HG03196 (cell line): ENCODE measurements at regions not wholly inside any gene's neighbourhood (a gene's known extent, or its start where the extent isn't known, plus 50 kb on each side); places are given as distances from the start of the nearest gene placed in this dataset.
A peak's percentile ranks its signal among the peaks of the same experiment; 100 is the strongest.

Experiments
- ATAC-seq: cut with Tn5 transposase; IDR thresholded peaks from one replicate; pipeline ENCODE4 v1.9.1; 2021; ENCODE audit not compliant: unreplicated experiment

DNA sequence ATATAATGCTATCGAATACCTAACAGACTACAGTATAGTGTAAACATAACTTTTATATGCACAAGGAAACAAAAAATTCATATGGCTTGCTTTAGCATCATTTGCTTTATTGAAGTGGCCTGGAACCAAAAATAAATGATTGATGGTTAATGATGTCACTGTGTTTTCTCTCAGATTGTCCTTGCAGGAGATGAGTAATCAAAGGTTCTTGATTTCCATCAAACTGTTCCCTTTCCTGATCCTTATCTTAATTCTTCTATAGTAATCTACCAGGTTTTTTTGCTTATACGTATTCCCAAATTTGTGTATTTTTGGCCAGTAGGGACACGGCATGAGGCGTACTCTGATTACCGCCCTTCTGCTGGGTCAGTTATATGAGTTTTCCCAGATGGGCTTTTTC is 104.9 kb upstream of the CXCR4 start:
- no peak for ATAC-seq

DNA sequence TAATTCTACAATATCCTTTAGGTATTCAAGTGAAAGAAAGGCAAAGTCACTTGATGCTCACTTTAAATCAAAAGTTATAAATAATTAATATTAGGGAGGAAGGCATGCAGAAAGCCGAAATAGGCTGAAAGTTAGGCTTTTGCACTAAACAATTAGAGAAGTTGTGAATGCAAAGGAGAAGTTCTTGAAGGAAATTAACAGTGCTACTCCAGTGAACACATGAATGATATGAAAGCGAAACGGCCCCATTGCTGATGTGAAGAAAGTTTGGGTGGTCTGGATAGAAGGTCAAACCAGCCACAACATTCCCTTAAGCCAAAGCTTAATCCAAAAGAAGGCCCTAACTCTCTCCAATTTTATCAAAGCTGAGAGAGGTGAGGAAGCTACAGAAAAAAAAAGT is 103.1 kb upstream of the CXCR4 start:
- no peak for ATAC-seq

DNA sequence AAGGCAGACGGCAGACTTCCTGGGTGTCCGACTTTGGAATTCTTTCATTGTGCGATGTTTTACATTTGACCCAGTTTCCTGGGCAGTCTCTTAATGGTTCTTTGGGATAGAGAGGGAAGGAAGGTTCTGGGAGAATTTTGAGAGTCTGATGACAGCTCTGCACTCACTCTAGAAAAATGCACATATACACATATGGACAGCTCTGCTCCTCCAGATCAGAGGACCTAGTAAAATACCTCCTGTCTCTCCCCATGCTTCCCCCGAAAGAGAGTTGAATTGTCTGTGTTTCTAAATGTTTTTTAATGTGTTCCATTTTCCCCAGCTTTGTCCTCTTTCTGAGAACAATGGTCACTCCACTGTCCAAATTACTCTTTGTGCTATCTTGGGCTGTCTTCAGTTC is 102.0 kb upstream of the CXCR4 start:
- no peak for ATAC-seq

DNA sequence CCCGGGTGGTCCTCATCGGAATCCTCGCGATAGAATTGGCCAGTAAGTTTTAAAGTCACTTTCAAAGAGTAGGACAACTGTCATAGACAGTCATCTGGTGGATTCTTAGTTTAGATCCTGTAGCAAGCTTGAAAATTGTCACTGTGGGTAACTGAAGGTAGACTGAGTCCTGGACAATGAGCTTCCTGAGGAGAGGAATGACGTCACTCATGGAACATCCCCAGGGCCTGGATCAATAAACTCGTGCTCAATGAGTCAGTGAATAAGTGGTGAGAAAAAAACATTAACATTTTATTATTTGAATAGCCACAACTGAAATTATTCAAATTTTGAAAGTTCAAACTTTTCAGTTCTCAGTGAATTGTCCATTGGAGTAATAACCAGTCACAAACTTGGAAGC is 101.4 kb upstream of the CXCR4 start:
- no peak for ATAC-seq

DNA sequence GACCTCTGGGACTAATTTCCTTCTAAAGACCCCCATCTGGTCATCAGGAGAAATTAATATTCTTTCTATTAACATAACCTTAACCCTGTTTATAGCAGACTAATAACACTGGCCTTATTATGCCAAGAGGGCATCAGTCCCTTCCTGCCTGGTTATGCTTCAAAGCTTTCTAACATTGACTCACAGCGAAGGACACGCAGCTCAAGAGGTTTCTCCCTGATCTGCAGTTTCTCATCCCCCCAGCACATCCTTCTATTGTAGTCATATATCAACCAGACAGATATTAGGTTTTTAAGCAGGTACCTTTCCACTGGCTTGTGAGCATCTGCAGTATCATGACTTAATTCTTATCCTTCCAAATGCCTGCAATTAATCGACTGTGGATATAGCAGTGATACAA is 100.0 kb upstream of the CXCR4 start:
- ATAC-seq = peak; percentile 55

DNA sequence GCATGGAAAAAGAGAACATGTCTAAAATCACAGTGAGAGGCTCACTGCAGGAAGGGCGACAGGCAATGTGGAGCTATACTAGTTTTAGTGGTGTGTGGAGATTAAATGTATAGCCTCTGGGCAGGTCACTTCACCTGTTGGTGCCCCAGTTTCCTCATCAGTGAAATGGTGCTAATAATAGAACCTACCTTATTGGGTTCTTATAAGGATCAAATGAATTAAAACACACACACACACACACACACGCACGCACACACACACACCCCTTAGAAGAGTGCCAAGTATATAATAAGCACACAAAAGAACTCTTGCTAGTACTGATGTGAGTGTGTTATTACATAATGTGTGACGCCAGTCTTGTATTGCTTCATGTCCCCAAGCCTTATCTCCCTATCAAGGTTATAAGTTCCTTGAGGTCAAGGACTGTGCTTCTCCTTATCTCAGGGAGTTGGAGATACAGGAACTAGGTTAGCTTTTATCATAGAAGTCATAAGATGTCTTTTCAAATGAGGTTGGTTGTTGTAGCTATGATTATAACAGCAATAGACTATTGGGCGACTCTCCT is 98.0 kb upstream of the CXCR4 start:
- ATAC-seq = no peak

DNA sequence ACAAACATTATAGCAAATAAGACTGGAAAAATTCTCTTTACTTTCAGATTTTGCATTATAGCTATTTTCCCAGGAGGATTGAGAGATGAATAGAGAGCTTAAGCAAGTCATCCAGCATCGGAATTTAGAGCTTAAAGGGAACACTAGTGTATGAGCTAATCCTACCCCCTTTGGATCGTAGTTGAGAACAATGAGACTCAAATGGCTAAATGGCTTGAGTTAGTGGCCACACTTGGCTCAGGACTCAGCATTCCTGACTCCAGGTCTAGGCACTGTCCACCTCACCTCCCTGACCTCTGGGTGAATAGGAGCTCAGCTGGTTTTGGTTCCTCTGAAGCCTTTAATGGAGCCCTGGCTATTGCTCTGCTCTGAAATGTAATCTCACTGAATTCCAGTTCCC is 97.5 kb upstream of the CXCR4 start:
- ATAC-seq = no peak

DNA sequence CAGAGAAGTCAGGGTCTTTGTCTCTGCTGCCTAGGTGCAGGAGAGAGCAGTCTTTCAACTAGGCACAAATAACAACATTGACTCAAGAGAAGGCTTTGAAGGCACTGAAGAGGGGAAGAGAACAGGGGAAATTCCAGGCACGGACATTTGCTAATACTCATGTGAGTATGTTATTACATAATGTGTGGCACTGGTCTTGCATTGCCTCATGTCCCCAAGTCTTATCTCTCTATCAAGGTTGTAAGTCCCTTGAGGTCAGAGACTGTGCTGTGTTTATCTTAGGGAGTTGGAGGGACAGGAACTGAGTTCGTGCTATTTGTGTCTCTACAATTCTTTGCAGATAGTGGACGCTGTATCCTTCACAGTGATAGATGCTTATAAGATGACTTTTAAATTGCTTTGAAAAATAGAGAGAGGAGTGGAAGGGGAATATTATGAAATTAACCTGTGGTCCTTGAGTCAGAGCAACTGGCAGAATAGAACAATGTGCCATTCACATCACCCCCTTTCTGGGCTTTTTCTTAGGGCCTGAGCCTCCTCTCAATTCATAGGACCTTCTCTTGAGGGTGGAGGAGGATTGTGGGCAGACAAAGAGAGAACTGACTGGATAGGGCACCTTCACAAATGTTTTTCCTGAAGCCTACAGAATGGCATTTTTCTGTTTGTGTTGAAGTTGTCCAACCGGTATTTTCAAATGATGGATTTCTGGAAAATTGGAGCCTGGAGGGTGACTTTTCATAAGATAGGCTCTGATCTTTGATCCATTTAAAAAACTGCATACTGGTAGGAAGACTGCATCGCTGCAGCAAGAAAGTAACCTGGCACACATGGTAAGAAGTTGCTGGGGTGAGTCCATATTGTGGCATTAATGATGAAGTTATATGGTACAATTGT is 96.6 kb upstream of the CXCR4 start:
- ATAC-seq = no peak

DNA sequence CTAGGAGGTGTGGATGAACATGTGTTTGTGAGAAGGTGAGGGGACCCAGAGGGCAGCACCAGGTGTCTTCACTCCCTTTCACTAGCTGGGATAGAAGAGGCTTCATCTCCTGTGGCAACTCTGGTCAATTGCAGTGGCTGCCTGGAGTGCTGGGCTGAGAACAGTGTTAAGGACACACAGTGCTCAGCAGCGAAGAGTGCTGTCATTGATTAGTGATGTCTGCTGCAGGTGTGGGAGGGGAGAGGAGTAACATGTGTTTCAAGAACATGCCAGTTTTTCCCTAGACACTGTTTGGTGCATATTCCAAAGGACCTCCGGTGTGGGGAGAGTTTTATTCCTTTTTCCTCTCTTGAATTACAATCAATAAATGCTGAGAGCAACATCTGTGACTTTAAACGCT is 95.9 kb upstream of the CXCR4 start:
- ATAC-seq = no peak

DNA sequence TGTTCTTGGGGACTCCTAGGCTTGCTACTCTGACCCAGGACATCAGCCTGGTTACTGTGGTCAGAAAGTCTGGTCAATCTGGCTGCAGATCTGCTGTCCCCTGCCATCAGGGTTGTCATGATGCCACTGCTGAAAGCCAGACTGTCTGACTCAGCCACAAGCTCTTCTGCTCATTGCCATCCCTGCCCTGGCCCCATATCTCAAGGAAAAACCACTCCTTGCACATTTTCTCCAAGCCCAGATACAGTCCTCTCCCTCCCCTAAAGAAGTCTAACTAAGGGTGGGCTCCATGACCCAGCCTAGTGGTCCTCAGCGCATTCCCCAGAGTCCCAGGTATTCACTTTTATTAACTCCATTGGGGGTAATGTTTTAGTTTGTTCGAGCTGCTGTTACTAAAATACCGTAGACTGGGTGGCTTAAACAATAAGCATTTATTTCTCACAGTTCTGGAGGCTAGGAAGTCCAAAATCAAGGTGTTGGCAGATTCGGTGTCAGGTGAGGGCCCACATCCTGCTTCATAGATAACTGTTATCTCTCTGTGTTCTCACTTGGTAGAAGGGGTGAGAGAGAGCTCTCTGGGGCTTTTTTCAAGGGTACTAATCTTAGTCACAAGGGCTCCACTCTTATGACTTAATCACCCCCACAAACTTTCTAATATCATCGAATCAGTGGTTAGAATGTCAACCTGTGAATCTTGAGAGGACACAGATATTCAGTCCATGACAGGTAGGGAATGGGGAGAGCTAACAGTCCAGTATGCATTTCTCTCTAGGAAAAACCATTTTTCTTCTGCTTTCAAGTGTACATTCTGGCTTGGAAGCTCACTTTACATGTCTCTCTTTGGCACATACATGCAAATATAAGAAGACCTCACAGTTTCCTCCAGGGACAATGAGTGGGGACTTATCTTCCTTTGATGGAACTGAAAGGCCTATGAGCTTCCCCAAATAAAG is 94.8 kb upstream of the CXCR4 start:
- ATAC-seq = no peak

DNA sequence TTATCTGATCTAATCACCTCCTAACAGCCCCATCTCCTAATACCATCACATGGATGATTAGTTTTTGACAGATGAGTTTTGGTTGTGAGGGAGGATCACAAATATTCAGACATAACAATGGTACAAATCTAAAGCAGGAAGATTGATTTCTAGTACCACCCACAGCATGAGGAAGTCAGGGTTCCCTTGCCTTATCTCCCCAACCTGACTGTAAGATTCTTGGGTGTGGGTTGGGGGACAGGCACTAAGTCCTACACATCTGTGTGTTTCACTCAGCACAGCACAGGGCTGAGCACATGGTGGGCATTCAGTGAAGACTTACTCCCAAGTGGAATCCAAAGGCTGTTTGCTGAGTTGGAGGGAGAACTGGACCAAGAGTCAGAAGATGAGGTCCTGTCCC is 93.8 kb upstream of the CXCR4 start:
- ATAC-seq = no peak

DNA sequence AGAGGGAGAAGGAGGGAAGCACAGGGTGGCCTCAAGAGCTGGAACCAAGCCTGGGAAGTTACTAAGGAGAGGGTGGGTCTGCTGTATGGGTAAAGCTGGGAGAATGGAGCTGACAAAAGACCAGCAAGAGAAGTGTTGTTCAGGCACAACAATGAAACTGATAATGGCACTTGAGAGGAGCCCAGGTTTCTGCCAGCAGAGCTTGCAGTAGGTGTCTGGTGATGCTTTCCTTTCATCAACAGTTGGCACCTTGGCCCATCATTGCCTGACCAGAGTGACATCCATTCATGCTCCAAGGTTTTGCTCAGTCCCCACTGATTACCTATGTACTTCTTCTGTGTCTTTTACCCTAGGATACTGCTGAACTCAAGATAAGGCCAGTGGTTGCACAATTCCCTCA is 92.9 kb upstream of the CXCR4 start:
- ATAC-seq = no peak

DNA sequence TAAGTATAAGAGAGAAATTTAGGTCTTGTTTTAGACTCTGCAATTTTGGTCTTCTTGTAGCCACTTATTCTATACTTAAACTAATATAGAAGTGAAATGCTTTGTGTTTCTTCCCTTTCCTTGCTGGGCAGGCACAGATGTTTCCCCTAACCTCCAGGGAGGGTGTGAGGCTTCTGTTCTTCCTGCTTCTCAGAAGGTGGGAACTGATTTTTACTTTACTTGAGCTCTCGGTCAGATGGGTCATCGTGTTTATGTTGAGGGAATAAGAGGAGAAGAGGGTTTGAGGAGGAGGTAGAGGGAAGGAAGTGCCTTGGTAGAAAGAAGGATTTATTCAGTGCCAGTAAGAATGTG is 92.5 kb upstream of the CXCR4 start:
- ATAC-seq = no peak

DNA sequence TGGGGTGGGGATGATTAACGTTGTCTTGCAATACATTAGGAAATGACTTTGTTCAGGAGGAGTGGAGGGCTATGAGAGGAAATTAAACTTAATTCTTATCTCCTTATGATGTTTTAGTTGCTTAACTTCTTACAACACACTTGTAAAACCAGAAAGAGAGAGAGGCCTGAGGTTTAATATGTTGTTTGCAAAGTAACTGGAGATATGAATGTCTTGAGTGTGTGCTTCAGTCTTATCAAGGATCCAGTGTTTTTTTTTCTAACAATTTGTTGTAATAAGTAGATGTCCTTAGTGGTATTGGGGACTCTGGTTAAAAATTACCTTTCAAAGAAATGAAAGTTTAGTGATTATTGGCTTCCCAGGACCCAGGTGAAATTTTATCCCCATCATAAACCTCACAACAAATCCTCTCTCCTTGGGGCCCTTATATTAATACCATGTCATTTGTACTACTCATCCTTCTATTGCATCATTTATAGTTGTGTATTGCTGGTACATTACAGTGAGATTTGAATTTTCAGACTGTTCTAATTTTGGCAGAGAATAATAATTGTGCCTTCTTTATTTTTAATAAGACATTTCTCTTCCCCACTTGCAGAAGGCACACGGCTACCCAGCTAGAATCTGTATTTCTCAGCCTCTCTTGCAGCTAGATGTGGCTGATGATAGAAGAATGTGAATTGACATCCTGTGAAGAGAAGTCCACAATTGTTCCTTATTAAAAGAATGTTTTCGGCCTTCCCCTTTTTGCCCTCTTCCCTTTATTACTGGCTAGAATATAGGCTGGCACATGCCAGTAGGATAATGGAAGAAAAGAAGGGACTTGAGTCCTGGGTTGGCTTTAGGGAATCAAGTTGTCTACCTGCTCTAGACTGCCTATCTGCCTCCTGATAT is 91.9 kb upstream of the CXCR4 start:
- ATAC-seq = no peak

DNA sequence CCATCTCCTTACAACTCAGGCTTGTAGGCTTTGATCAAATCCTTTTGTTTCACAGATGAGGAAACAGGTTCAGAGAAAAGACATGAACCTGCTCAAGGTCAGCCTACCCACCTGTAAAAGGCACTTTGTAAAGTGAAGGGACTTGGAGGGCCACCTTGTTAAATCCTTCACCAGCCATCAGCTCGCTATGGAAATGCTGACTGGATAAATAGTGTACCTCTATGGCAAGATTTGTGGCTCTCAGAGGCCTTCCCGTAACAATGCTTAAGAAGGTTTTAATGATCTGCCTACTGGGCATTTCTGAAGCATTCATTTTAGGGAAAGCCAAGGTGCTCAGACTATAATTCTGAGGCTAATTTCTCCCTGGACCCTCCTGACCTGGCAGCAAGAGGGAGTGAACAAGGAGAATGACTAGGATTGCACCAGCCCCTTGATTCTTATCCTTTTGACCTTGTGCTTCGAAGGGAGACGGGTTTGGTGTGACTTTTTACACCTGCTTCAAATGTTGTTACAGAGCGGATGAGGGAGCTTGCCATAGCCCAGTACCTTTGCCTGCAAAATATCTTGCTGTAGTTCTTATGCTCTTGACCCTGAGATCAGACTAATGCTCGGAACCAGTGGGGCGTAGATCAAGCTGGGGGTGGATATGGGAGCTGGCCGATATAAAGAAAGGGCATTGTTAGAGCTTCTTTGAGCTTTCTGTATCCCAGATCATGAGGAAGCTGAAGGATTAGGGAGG is 90.9 kb upstream of the CXCR4 start:
- ATAC-seq = no peak

DNA sequence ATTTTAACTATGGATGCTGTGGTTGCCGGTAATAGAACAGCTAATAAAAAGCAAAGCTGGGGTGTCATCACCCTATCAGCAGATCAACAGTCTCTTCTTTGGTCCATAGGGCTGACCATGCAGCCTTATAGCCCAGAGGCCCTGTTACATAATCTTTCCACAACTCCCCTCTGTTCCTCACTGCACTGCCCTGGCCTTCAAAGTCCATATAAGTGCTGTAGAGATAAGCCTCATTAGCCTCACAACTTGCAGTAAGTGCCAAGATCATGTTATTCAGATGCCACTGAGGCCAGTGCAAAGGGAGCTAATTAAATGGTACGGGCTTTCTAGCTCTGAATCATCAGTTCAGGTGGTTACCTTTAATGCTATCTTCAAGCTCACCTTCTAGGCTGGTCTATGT is 89.7 kb upstream of the CXCR4 start:
- no peak for ATAC-seq

DNA sequence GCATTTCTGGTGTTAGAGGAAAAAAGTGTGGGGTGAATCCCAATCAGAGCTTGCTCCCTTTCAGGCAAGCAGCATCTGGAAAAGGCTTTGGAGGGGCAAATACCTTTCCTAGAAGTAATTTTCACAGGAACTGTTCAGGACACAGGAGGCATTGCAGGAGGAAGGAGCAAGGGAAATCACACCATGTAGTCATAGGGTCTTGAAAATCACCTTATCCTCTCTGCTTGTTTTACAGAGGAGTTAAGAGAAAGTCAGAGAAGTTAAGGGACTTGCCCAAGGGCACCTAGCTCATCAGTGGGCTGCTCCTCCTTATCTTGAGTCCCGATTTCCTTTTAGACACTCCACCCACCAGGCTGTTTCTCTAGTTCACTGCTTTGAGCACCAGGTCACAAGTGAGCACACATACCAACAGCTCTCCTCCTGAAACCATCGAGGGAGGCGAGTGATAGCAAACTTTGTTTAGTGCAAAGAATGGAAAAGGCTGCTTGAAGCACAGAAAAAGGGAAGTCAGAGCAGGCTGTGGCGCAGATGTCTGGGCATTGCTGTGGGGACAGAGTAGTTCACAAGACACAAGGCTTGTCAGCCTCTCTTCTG is 89.2 kb upstream of the CXCR4 start:
- ATAC-seq = peak; percentile 52

DNA sequence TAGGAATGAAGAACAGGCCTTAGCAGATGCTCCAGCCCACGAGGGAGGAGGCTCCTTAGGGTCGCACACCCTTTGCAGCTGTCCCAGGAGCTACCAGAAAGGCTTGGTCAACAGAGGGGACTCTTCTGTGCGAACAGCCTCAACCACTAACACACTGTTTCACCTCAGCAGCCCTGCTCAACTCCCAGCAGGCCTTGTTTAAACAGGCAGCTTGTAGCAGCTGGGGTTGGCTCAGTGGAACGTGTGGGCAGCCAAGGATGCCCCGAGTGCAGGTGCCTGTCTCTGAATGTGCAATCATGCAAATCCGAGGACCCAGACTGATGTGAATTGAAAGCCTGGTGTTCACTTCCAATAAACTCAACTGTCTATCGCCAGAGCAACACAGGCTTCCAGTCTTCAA is 88.7 kb upstream of the CXCR4 start:
- peak; percentile 97 for ATAC-seq

DNA sequence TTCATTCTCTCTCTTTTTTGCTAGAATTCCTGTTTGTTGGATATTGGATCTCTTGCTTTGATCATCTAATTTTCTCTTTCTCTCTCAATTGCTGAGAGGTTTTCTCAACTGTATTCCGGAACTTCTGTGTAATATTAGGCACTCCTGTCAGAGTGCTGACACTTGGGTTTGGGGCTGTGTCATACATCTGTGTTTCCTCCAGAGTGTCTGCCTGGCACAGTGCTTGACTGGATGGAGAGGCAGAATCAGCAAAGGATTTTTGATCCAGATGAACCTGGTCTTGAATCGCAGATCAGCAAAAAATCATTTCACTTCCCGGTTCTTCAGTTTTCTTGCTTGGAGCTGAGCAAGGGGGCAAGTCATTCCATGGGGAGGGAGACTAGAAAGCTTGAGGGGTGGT is 87.7 kb upstream of the CXCR4 start:
- no peak for ATAC-seq

DNA sequence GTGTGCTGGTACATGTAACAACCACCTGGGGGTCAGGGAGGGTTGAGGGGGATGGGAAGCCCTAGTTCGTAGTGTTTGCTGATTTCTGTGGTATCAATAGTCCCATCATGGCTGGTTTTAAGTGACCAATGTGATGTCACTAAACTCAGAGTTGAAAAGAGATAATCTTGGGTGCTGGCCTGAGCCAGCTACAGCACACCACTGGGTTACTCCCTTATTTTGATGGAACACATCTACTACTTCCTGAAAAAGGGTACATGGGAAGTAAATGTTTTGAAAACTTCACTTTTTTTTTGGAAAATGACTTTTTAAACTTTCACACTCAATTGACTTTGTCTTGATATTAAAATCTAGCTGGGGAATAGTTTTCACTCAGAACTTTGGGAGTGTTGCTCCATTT is 87.0 kb upstream of the CXCR4 start:
- no peak for ATAC-seq
